HepG2 (cell line): ENCODE measurements at regions not wholly inside any gene's neighbourhood (a gene's known extent, or its start where the extent isn't known, plus 50 kb on each side); places are given as distances from the start of the nearest gene placed in this dataset.

ENCODE experiments used
- ATAC-seq: fragments of 200-7000 bp; cut with Tn5 transposase; 3 replicates; pipeline ENCODE4 v1.9.1; 2020; ENCODE audit warnings: mild to moderate bottlenecking, moderate library complexity
- BruUV-seq: library from RNA; stranded (reverse); fragments of 400-500 nt; replicated peaks from 2 replicates; lab custom pipeline; 2021; lab: Mats Ljungman, UMichigan
- CTCF ChIA-PET: fragments of 300-600 bp; formaldehyde crosslinking; extraction: SDS; loops from one replicate; lab custom pipeline; 2021; ENCODE audit warnings: low total read pairs, inconsistent platforms, low intra/inter-chr PET ratio; lab: Yijun Ruan, JAX
- POLR2A ChIA-PET: fragments of 350-600 bp; sonication (Branson Sonifier 250); formaldehyde crosslinking; loops from one replicate; lab custom pipeline; 2020; ENCODE audit warnings: antibody characterized with exemption, inconsistent platforms; lab: Yijun Ruan, JAX
- DNase-seq: peaks from one replicate; pipeline ENCODE4 v3.0.0-alpha.2; 2015; ENCODE audit warnings: low spot score
- FAIRE-seq: peaks from 3 replicates; lab custom pipeline; 2011; peaks lifted over from hg19 to GRCh38; lab: Jason Lieb, UNC
- H2AFZ ChIP-seq: one replicate; pipeline ENCODE4 v1.6.1; 2011; ENCODE audit warnings: low read length, inconsistent platforms
- H3K27ac ChIP-seq: fragments of 300-600 bp; 3 replicates; pipeline ENCODE4 v1.8.0; 2011; ENCODE audit warnings: mixed run types, mild to moderate bottlenecking, mixed read lengths, low read length, inconsistent platforms; ENCODE audit not compliant: insufficient read depth; ENCODE audit errors: extremely low read length
- H3K27me3 ChIP-seq, 2 experiments: fragments of 200-600 bp in 1 of 2; 2 replicates in 1 of 2; 3 replicates in 1 of 2; pipeline versions ENCODE4 v1.6.0 to v1.8.0; 2011; ENCODE audit warnings: low read length in 2 of 2, mild to moderate bottlenecking in 2 of 2, moderate library complexity in 2 of 2, inconsistent platforms in 1 of 2; ENCODE audit not compliant: insufficient read depth in 2 of 2, control insufficient read depth in 1 of 2
- H3K36me3 ChIP-seq, 2 experiments: fragments of 200-600 bp in 1 of 2; replicated peaks in 1 of 2; 2 replicates in 1 of 2; 3 replicates in 1 of 2; pipeline versions ENCODE4 v1.5.1 to v1.8.0; 2011; ENCODE audit warnings: low read length in 2 of 2, inconsistent platforms in 1 of 2; ENCODE audit not compliant: insufficient read depth in 2 of 2, control insufficient read depth in 1 of 2
- H3K4me1 ChIP-seq: 2 replicates; pipeline ENCODE4 v1.5.1; 2012; ENCODE audit warnings: low read length, inconsistent platforms; ENCODE audit not compliant: insufficient read depth
- H3K4me2 ChIP-seq: 2 replicates; pipeline ENCODE4 v1.6.0; 2011; ENCODE audit warnings: low read depth, low read length, inconsistent platforms
- H3K4me3 ChIP-seq, 3 experiments: fragments of 200-600 bp in 1 of 3; sonication (generic), shearing (Covaris generic) in 1 of 3; replicated peaks in 1 of 3; 2 replicates each; pipeline ENCODE4 v1.5.1; 2011 to 2016; ENCODE audit warnings: low read length in 3 of 3, inconsistent platforms in 2 of 3, low read depth in 2 of 3, mild to moderate bottlenecking in 2 of 3, control low read depth in 1 of 3, mixed read lengths in 1 of 3; ENCODE audit not compliant: insufficient read depth in 1 of 3
- H3K79me2 ChIP-seq: one replicate; pipeline ENCODE4 v1.6.1; 2011; ENCODE audit warnings: low read length, inconsistent platforms; ENCODE audit not compliant: insufficient read depth
- H3K9ac ChIP-seq: 2 replicates; pipeline ENCODE4 v1.6.0; 2011; ENCODE audit warnings: mild to moderate bottlenecking, low read depth, low read length, inconsistent platforms; ENCODE audit not compliant: insufficient read depth
- H3K9me3 ChIP-seq: 2 replicates; pipeline ENCODE4 v1.5.1; 2012; ENCODE audit warnings: mild to moderate bottlenecking, low read length
- H4K20me1 ChIP-seq: 2 replicates; pipeline ENCODE4 v1.6.0; 2011; ENCODE audit warnings: inconsistent platforms, mild to moderate bottlenecking, low read length, moderate library complexity; ENCODE audit not compliant: insufficient read depth
- ATF1 ChIP-seq: IDR thresholded peaks from 2 replicates; pipeline ENCODE4 v1.6.1; 2016; ENCODE audit warnings: mild to moderate bottlenecking, control low read depth
- DPF2 ChIP-seq: sonication (generic); formaldehyde crosslinking; IDR thresholded peaks from 2 replicates; pipeline ENCODE4 v1.4.0; 2020; ENCODE audit warnings: mild to moderate bottlenecking, low read depth, missing genetic modification reagents, borderline replicate concordance
- KDM2A ChIP-seq: sonication (generic); formaldehyde crosslinking; IDR thresholded peaks from 2 replicates; pipeline ENCODE4 v1.4.0; 2020; ENCODE audit warnings: low read depth, missing genetic modification reagents, borderline replicate concordance
- MAFF ChIP-seq: IDR thresholded peaks from 2 replicates; pipeline ENCODE4 v1.6.1; 2011; ENCODE audit warnings: low read depth, low read length, improper control_type of control experiment
- NFKB2 ChIP-seq: sonication (generic); formaldehyde crosslinking; IDR thresholded peaks from 2 replicates; pipeline ENCODE4 v1.4.0; 2020; ENCODE audit warnings: missing genetic modification reagents, borderline replicate concordance
- NFRKB ChIP-seq: fragments of 450-650 bp; IDR thresholded peaks from 2 replicates; pipeline ENCODE4 v1.6.1; 2017
- POGZ ChIP-seq: sonication (generic); formaldehyde crosslinking; IDR thresholded peaks from 2 replicates; pipeline ENCODE4 v1.4.0; 2020; ENCODE audit warnings: mild to moderate bottlenecking, missing genetic modification reagents
- TOE1 ChIP-seq: sonication (generic); formaldehyde crosslinking; IDR thresholded peaks from 2 replicates; pipeline ENCODE4 v1.4.0; 2020; ENCODE audit warnings: mild to moderate bottlenecking, missing genetic modification reagents
- YY1 ChIP-seq: IDR thresholded peaks from 2 replicates; pipeline ENCODE4 v1.6.1; 2011; ENCODE audit warnings: low read length, low read depth, moderate library complexity, mild to moderate bottlenecking; ENCODE audit not compliant: insufficient read depth, insufficient replicate concordance
- ZC3H4 ChIP-seq: sonication (generic); formaldehyde crosslinking; IDR thresholded peaks from 2 replicates; pipeline ENCODE4 v1.4.0; 2020; ENCODE audit warnings: missing genetic modification reagents, borderline replicate concordance
- ZFYVE20 ChIP-seq: sonication (generic); formaldehyde crosslinking; IDR thresholded peaks from 2 replicates; pipeline ENCODE4 v1.8.0; 2023; ENCODE audit warnings: low read depth, mild to moderate bottlenecking, moderate library complexity, missing genetic modification reagents, borderline replicate concordance
- ZNF263 ChIP-seq: sonication (generic); formaldehyde crosslinking; IDR thresholded peaks from 2 replicates; pipeline ENCODE4 v1.4.0; 2020; ENCODE audit warnings: missing genetic modification reagents
- ZNF350 ChIP-seq: sonication (generic); formaldehyde crosslinking; IDR thresholded peaks from 2 replicates; pipeline ENCODE4 v1.4.0; 2020; ENCODE audit warnings: mild to moderate bottlenecking, low read depth, missing genetic modification reagents, borderline replicate concordance
- ZNF512B ChIP-seq: sonication (generic); formaldehyde crosslinking; IDR thresholded peaks from 2 replicates; pipeline ENCODE4 v1.5.1; 2020; ENCODE audit warnings: missing genetic modification reagents, mild to moderate bottlenecking, borderline replicate concordance
- ZNF850 ChIP-seq: sonication (generic); formaldehyde crosslinking; conservative IDR thresholded peaks from 2 replicates; pipeline ENCODE4 v1.9.0; 2021; ENCODE audit warnings: mild to moderate bottlenecking, missing genetic modification reagents
- WGBS: methylation state at CpG from one replicate; pipeline ENCODE4 v1.1.6; 2017; ENCODE audit warnings: low lambda C conversion rate; 5-methylcytosine and 5-hydroxymethylcytosine counted together
- in situ Hi-C: cut with HindIII; loops from 2 replicates; pipeline ENCODE4 v1.10.0; 2017; ENCODE audit warnings: low pct_unique_long_range_greater_than_20kb; ENCODE audit not compliant: extremely low pct_ligation_motif_present
- intact Hi-C: fragments of 100-400 bp; cut with micrococcal nuclease; formaldehyde crosslinking; loops from one replicate; pipeline ENCODE4 v1.10.0; 2022; ENCODE audit not compliant: unreplicated experiment
- TF ChIP-seq, protein P1 (sequence below): sonication (generic); formaldehyde crosslinking; IDR thresholded peaks from 2 replicates; pipeline ENCODE4 v1.4.0; 2020; ENCODE audit warnings: mild to moderate bottlenecking, missing genetic modification reagents
- TF ChIP-seq, protein P2 (sequence below): sonication (generic); formaldehyde crosslinking; IDR thresholded peaks from 2 replicates; pipeline ENCODE4 v1.8.1; 2022; ENCODE audit warnings: low read depth, mild to moderate bottlenecking, missing genetic modification reagents

- no peak for TF ChIP-seq ZNF512B
- no peak for TF ChIP-seq ATF1 (CRISPR knock-in tag)
- no peak for TF ChIP-seq ZC3H4 (CRISPR knock-in tag)
- TF ChIP-seq ZNF850 (CRISPR knock-in tag): no peak
- no peak for TF ChIP-seq NFRKB
- TF ChIP-seq, protein P1, sequence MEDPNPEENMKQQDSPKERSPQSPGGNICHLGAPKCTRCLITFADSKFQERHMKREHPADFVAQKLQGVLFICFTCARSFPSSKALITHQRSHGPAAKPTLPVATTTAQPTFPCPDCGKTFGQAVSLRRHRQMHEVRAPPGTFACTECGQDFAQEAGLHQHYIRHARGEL (CRISPR knock-in tag): no peak
- TF ChIP-seq, protein P2, sequence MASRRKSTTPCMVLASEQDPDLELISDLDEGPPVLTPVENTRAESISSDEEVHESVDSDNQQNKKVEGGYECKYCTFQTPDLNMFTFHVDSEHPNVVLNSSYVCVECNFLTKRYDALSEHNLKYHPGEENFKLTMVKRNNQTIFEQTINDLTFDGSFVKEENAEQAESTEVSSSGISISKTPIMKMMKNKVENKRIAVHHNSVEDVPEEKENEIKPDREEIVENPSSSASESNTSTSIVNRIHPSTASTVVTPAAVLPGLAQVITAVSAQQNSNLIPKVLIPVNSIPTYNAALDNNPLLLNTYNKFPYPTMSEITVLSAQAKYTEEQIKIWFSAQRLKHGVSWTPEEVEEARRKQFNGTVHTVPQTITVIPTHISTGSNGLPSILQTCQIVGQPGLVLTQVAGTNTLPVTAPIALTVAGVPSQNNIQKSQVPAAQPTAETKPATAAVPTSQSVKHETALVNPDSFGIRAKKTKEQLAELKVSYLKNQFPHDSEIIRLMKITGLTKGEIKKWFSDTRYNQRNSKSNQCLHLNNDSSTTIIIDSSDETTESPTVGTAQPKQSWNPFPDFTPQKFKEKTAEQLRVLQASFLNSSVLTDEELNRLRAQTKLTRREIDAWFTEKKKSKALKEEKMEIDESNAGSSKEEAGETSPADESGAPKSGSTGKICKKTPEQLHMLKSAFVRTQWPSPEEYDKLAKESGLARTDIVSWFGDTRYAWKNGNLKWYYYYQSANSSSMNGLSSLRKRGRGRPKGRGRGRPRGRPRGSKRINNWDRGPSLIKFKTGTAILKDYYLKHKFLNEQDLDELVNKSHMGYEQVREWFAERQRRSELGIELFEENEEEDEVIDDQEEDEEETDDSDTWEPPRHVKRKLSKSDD: no peak
Observed at GRCh38 chr3:72114773-72115172, 329.8 kb upstream of the PROK2 start (continued).

- H3K4me1 ChIP-seq: peaks cover 5% of the 10 kb centered on the region
- CTCF ChIA-PET: no interaction called here
- H3K27ac ChIP-seq: no peak overlapping the region
- no peak overlapping the region for H3K9ac ChIP-seq
- H3K4me3 ChIP-seq: no peak overlapping the region
- no peaks in the 10 kb centered on the region for H4K20me1 ChIP-seq
- no peaks in the 10 kb centered on the region for H3K36me3 ChIP-seq
- no peaks in the 10 kb centered on the region; a peak in 1 of 5 replicates for H3K27me3 ChIP-seq
- FAIRE-seq (no peak), DNase-seq (no peak), ATAC-seq (no peak)
- POLR2A ChIA-PET: no interaction called here
- intact Hi-C loops (no loop called here), in situ Hi-C loops (no loop called here)
- TF ChIP-seq MAFF (no peak), NFKB2 (no peak), ZNF263 (CRISPR knock-in tag) (no peak), ZFYVE20 (CRISPR knock-in tag) (no peak), KDM2A (CRISPR knock-in tag) (no peak), POGZ (CRISPR knock-in tag) (no peak), TOE1 (CRISPR knock-in tag) (no peak), ZNF350 (no peak), YY1 (no peak), DPF2 (no peak)
- H3K79me2 ChIP-seq: no peaks in the 10 kb centered on the region
- H3K4me2 ChIP-seq: no peak overlapping the region
- WGBS: 49% methylated on average over 3 of the region's 3 CpGs
- no TSS peak for BruUV-seq
- no peaks in the 10 kb centered on the region for H3K9me3 ChIP-seq
- no peak overlapping the region for H2AFZ ChIP-seq
Observed at GRCh38 chr3:72113964-72114363, 329.0 kb upstream of the PROK2 start.
